SK-N-SH treated with all-trans-retinoic acid at 6 μM for 48 hours (cell line): ENCODE measurements at regions not wholly inside any gene's neighbourhood (a gene's known extent, or its start where the extent isn't known, plus 50 kb on each side); places are given as distances from the start of the nearest gene placed in this dataset.

Experiments
- CREB5 ChIP-seq: fragments of 250-450 bp; sonication (Bioruptor Pico); IDR thresholded peaks from 2 replicates; pipeline ENCODE4 v1.5.1; 2020; ENCODE audit warnings: low read depth, mild to moderate bottlenecking, moderate library complexity
- ZNF70 ChIP-seq: fragments of 450-650 bp; formaldehyde crosslinking; IDR thresholded peaks from 2 replicates; pipeline ENCODE4 v1.5.0; 2020; ENCODE audit warnings: mild to moderate bottlenecking, moderate library complexity

DNA sequence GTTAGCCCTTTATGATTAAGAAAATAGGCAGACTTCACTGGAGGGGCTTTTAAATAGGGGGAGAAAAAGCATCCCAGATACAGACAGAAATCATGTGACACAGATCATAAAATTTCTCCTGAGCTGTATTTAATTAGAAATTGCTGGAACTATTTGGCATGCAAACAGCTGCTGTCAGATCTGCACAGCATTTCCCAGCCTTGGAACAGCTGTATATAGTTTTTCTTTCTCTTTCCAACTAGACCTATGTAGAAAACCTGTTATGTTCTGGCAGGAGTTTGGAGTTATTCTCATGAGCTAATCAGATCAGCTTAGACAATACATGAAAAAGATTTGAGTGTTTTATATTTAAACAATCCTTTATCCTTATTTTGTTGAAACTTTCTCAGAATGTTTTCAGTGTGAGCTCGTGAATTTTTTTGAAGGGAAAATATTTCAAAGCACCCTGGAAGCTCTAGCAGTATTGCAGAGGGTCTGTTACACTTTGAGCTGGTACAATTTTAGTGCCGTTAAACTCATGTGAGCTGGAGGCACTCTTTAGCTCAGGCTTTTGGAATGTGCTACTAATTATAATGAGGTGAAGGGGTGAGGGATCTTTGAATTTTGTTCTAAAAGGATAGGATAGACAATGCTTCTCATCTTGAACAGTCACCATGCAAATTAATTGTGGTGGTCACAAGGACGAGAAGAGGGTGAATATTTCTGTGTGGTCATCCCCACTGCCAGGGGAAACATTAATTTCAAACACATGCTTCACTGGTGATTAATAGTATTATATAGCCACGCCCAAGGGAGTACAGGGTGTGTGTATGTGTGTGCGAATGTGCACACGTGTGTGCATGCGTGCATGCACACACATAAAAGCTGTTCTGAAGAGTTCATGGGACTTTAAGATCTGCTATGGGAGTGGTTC is 239.4 kb upstream of the FBXL7 start:
- TF ChIP-seq ZNF70 (CRISPR knock-in tag), result no peak
- TF ChIP-seq CREB5 (CRISPR knock-in tag), result no peak
